K562 (cell line): ENCODE measurements at regions not wholly inside any gene's neighbourhood (a gene's known extent, or its start where the extent isn't known, plus 50 kb on each side); places are given as distances from the start of the nearest gene placed in this dataset.

Experiments used
- ATAC-seq: fragments of 200-7000 bp; cut with Tn5 transposase; 3 replicates; pipeline ENCODE4 v1.9.1; 2020; ENCODE audit warnings: moderate library complexity
- BruUV-seq: library from RNA; stranded (reverse); fragments of 400-500 nt; replicated peaks from 2 replicates; lab custom pipeline; 2021; lab: Mats Ljungman, UMichigan
- CTCF ChIA-PET: fragments of 300-600 bp; formaldehyde crosslinking; extraction: SDS; loops from one replicate; lab custom pipeline; 2021; ENCODE audit warnings: low intra/inter-chr PET ratio; lab: Yijun Ruan, JAX
- POLR2A ChIA-PET: fragments of 300-600, 350-650 bp; sonication (Branson Sonifier 250); formaldehyde crosslinking; extraction: SDS; loops from one replicate; lab custom pipeline; 2021; ENCODE audit warnings: antibody characterized with exemption, inconsistent platforms; lab: Yijun Ruan, JAX
- DNase-seq, 4 experiments: peaks; one replicate each; pipeline versions ENCODE4 v3.0.0 to v3.0.0-alpha.2; 2011 to 2018; ENCODE audit warnings: low spot score in 3 of 4, mixed read lengths in 3 of 4; ENCODE audit errors: extremely low read depth in 1 of 4
- FAIRE-seq: peaks from 2 replicates; lab custom pipeline; 2011; peaks lifted over from hg19 to GRCh38; lab: Jason Lieb, UNC
- H2AFZ ChIP-seq: 2 replicates; pipeline ENCODE4 v1.6.0; 2011; ENCODE audit warnings: low read depth, low read length, control low read depth, inconsistent platforms
- H3K27ac ChIP-seq: fragments of 200-600 bp; 3 replicates; pipeline ENCODE4 v1.8.0; 2011; ENCODE audit warnings: low read depth, mild to moderate bottlenecking, control low read depth, inconsistent platforms, low read length, moderate library complexity, mixed read lengths; ENCODE audit errors: extremely low read depth
- H3K27me3 ChIP-seq, 2 experiments: fragments of 300-600 bp in 1 of 2; 2 replicates in 1 of 2; 3 replicates in 1 of 2; pipeline versions ENCODE4 v1.6.0 to v1.8.0; 2011; ENCODE audit warnings: inconsistent platforms in 2 of 2, low read length in 2 of 2, mild to moderate bottlenecking in 1 of 2, mixed read lengths in 1 of 2, moderate library complexity in 1 of 2; ENCODE audit not compliant: control insufficient read depth in 2 of 2, insufficient read depth in 2 of 2
- H3K36me3 ChIP-seq: fragments of 300-600 bp; 3 replicates; pipeline ENCODE4 v1.8.0; 2011; ENCODE audit warnings: mild to moderate bottlenecking, low read length, inconsistent platforms; ENCODE audit not compliant: control insufficient read depth, insufficient read depth
- H3K4me1 ChIP-seq, 2 experiments: fragments of 200-600 bp in 1 of 2; replicated peaks in 1 of 2; 2 replicates in 1 of 2; 3 replicates in 1 of 2; pipeline versions ENCODE4 v1.5.1 to v1.8.0; 2011; ENCODE audit warnings: inconsistent platforms in 2 of 2, low read length in 2 of 2, mild to moderate bottlenecking in 1 of 2, mixed read lengths in 1 of 2, moderate library complexity in 1 of 2; ENCODE audit not compliant: control insufficient read depth in 2 of 2, insufficient read depth in 2 of 2
- H3K4me2 ChIP-seq: 2 replicates; pipeline ENCODE4 v1.6.1; 2011; ENCODE audit warnings: low read length, control low read depth, inconsistent platforms, mixed read lengths; ENCODE audit not compliant: insufficient read depth
- H3K4me3 ChIP-seq: fragments of 200-600 bp; sonication (generic), shearing (Covaris generic); 2 replicates; pipeline ENCODE4 v1.5.1; 2016; ENCODE audit warnings: control low read depth, inconsistent platforms
- H3K79me2 ChIP-seq: fragments of 200-600 bp; 3 replicates; pipeline ENCODE4 v1.8.0; 2011; ENCODE audit warnings: low read length, inconsistent platforms; ENCODE audit not compliant: control insufficient read depth, insufficient read depth
- H3K9ac ChIP-seq, 2 experiments: 2 replicates each; pipeline versions ENCODE4 v1.6.0 to v1.6.1; 2011; ENCODE audit warnings: low read depth in 2 of 2, low read length in 2 of 2, control low read depth in 1 of 2, inconsistent platforms in 1 of 2, mild to moderate bottlenecking in 1 of 2, mixed read lengths in 1 of 2; ENCODE audit not compliant: insufficient read depth in 1 of 2
- H3K9me1 ChIP-seq: one replicate; pipeline ENCODE4 v1.6.0; 2011; ENCODE audit warnings: inconsistent platforms, mild to moderate bottlenecking, low read length, moderate library complexity; ENCODE audit not compliant: control insufficient read depth, insufficient read depth
- H3K9me3 ChIP-seq: replicated peaks from 2 replicates; pipeline ENCODE4 v1.5.1; 2011; ENCODE audit warnings: low read depth, low read length, inconsistent platforms; ENCODE audit not compliant: control insufficient read depth, insufficient read depth
- H4K20me1 ChIP-seq: replicated peaks from 2 replicates; pipeline ENCODE4 v1.6.1; 2011; ENCODE audit warnings: low read length, inconsistent platforms, mixed read lengths; ENCODE audit not compliant: control insufficient read depth, insufficient read depth
- BMI1 ChIP-seq: fragments of 150-350 bp; IDR thresholded peaks from 2 replicates; pipeline ENCODE4 v1.6.1; 2014; ENCODE audit warnings: low read length
- DPF2 ChIP-seq: fragments of 450-650 bp; IDR thresholded peaks from 2 replicates; pipeline ENCODE4 v1.6.1; 2016
- HCFC1 ChIP-seq: IDR thresholded peaks from 2 replicates; pipeline ENCODE4 v1.6.1; 2012; ENCODE audit warnings: low read depth, low read length, improper control_type of control experiment
- HLTF ChIP-seq: fragments of 450-650 bp; IDR thresholded peaks from 2 replicates; pipeline ENCODE4 v1.6.1; 2016
- L3MBTL2 ChIP-seq: fragments of 450-650 bp; IDR thresholded peaks from 2 replicates; pipeline ENCODE4 v1.6.1; 2016; ENCODE audit warnings: mild to moderate bottlenecking, moderate library complexity
- MEIS2 ChIP-seq: fragments of 450-650 bp; IDR thresholded peaks from 2 replicates; pipeline ENCODE4 v1.6.1; 2014; ENCODE audit warnings: mild to moderate bottlenecking; ENCODE audit not compliant: partially characterized antibody
- NKRF ChIP-seq: fragments of 450-650 bp; IDR thresholded peaks from 2 replicates; pipeline ENCODE4 v1.6.1; 2016; ENCODE audit warnings: borderline replicate concordance
- RBFOX2 ChIP-seq: fragments of 200-400 bp; formaldehyde crosslinking; IDR thresholded peaks from 2 replicates; pipeline ENCODE4 v1.6.1; 2017; ENCODE audit warnings: low read depth, mild to moderate bottlenecking, low read length, moderate library complexity
- ZNF311 ChIP-seq: fragments of 250-450 bp; sonication (Bioruptor Pico); IDR thresholded peaks from 2 replicates; pipeline ENCODE4 v1.4.0; 2020; ENCODE audit warnings: mild to moderate bottlenecking, moderate library complexity
- ZNF436 ChIP-seq: fragments of 250-450, 450-650 bp; sonication (Bioruptor Pico); formaldehyde crosslinking; IDR thresholded peaks from 2 replicates; pipeline ENCODE4 v1.7.0; 2020; ENCODE audit warnings: mild to moderate bottlenecking
- ZNF696 ChIP-seq: fragments of 250-450 bp; sonication (Bioruptor Pico); conservative IDR thresholded peaks from 2 replicates; pipeline ENCODE4 v1.4.0; 2020; ENCODE audit warnings: mild to moderate bottlenecking, moderate library complexity
- ZNF76 ChIP-seq: fragments of 250-450 bp; sonication (Bioruptor Pico); IDR thresholded peaks from 2 replicates; pipeline ENCODE4 v1.4.0; 2020; ENCODE audit warnings: mild to moderate bottlenecking, moderate library complexity, borderline replicate concordance
- WGBS: fragments of 100-300 bp; shearing (Covaris generic); methylation state at CpG from one replicate; pipeline ENCODE4 v1.1.6; 2016; ENCODE audit warnings: low coverage, mixed read lengths; ENCODE audit not compliant: insufficient coverage; ENCODE audit errors: missing lambda C conversion rate; 5-methylcytosine and 5-hydroxymethylcytosine counted together
- in situ Hi-C: fragments of 300-500 bp; cut with MboI; formaldehyde crosslinking; loops from 4 replicates; pipeline ENCODE4 v1.15.0; 2018; ENCODE audit warnings: inconsistent platforms, mixed read lengths
- intact Hi-C: fragments of 100-400 bp; cut with micrococcal nuclease; formaldehyde crosslinking; loops from 2 replicates; pipeline ENCODE4 v1.14.2; 2022

DNA sequence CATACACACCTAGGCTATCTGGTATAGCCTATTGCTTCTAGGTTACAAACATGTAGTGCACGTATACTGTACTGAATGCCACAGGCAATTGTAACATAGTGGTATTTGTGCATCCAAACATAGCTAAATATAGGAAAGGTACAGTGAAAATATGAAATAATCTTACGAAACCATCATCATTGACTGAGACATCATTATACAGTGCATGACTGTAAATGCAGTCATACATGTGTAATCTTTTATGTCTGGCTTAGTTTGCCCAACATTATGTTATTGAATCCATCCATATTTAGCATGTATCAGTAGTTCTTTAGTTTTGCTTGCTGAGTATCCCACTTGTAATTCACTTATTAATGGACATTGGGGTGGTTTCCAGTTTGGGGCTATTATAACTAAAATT lies 124.9 kb downstream of the CYLD start:
- no peaks in the 10 kb centered on the region for H4K20me1 ChIP-seq
- no peaks in the 10 kb centered on the region for H3K9me3 ChIP-seq
- H3K9ac ChIP-seq: no peak overlapping the region
- no peak overlapping the region for H3K27ac ChIP-seq
- no TSS peak for BruUV-seq
- H3K4me1 ChIP-seq: no peaks in the 10 kb centered on the region
- in situ Hi-C loops: no loop called here
- H3K36me3 ChIP-seq: no peaks in the 10 kb centered on the region
- H3K27me3 ChIP-seq: peaks cover 0 to 6% of the 10 kb centered on the region in 2 experiments; a peak in 1 of 5 replicates
- no peak for DNase-seq
- no peak for FAIRE-seq
- no peak for TF ChIP-seq MEIS2
- no peak for TF ChIP-seq ZNF696 (CRISPR knock-in tag)
- TF ChIP-seq RBFOX2: no peak
- TF ChIP-seq BMI1: no peak
- no peak for TF ChIP-seq HCFC1
- no peak for TF ChIP-seq DPF2
- no peak for TF ChIP-seq ZNF76
- no peak for TF ChIP-seq HLTF
- TF ChIP-seq ZNF311: no peak
- no peak for TF ChIP-seq NKRF
- no peak for TF ChIP-seq L3MBTL2
- TF ChIP-seq ZNF436 (CRISPR knock-in tag): no peak
- no peak overlapping the region for H2AFZ ChIP-seq
- no peak for ATAC-seq
- ChIA-PET CTCF (no interaction called here), POLR2A (no interaction called here)
- no peak overlapping the region for H3K4me2 ChIP-seq
- no peaks in the 10 kb centered on the region for H3K79me2 ChIP-seq
- 3% methylated on average over 2 of the region's 2 CpGs for WGBS
- intact Hi-C loops: no loop called here
- H3K4me3 ChIP-seq: no peak overlapping the region
- H3K9me1 ChIP-seq: no peaks in the 10 kb centered on the region
